ENCODE measurements at regions not wholly inside any gene's neighbourhood (a gene's known extent, or its start where the extent isn't known, plus 50 kb on each side); places are given as distances from the start of the nearest gene placed in this dataset.

DNA sequence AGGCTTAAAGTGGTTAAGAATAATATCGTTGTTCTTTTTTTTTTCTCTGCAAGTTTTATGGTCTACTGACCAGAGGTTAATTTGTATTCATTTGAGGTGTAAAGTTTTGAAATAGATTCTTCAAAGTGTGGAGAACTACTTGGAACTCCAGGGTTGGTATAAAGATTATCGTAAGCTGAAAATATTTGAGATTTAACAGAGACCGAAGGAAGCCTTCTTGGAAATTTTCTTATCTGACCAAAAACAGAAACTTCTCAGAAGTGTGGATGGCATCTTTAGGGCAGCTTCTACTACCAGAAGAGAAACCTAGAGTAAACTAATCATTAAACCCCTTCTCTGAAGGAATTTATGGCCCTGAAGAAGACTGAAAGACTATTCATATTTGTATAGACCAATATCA is 206.8 kb upstream of the MON1B start:
- H3K9me3 Mint-ChIP-seq (ENCODE audit: unreplicated experiment) = no peaks in the 10 kb centered on the region
- no peak for FAIRE-seq

DNA sequence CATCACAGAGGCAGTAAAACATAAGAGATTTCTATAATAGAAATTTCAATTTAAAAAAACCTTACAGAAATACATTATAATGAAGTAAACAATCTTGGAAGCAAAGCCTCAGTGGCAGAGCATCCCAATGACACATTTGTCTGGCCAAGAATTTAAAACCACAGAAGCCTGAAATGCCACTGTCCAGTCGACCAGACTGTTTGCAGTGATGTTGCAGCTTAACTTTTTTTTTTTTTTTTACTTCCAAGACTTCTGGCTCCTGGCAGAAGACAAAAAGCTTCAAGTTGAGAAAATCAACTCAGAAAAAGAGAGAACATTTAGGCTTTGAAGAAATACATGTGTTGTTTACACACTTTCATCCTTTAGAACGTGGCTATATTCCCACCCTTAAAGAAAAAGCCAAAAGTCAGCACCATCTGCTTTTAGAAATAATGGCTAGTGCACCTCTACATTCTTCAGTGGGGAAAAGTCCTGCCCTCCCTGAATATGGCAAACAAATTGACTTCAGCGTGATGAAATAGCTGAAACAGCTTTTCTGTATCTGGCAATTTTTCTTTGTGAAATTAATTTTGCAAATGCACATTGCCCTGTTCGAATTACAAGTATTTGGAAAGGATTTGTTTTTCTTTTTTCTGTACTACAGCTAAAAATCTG is 205.5 kb upstream of the MON1B start:
- Mint-ChIP-seq H3K27me3 (ENCODE audit: low read depth, unreplicated experiment) (no peaks in the 10 kb centered on the region), H3K27ac (ENCODE audit: unreplicated experiment) (no peak overlapping the region), H3K4me3 (ENCODE audit: unreplicated experiment) (no peak overlapping the region), H3K36me3 (ENCODE audit: low read depth, unreplicated experiment) (no peaks in the 10 kb centered on the region), H3K9me3 (ENCODE audit: unreplicated experiment) (no peaks in the 10 kb centered on the region), H3K4me1 (ENCODE audit: low read depth, unreplicated experiment) (no peaks in the 10 kb centered on the region)
- no peak overlapping the region for H3K4me3 ChIP-seq (ENCODE audit: insufficient read depth, low read depth, low read length)
- H2AFZ ChIP-seq (ENCODE audit: low read depth, low read length) = no peak overlapping the region
- H3K36me3 ChIP-seq (ENCODE audit: insufficient read depth, low read length) = no peaks in the 10 kb centered on the region
- no peaks in the 10 kb centered on the region for H3K4me1 ChIP-seq (ENCODE audit: insufficient read depth, low read length)
- FAIRE-seq = no peak
- no peak overlapping the region for H3K27ac ChIP-seq (ENCODE audit: low read depth, low read length)
- no peak overlapping the region for H3K9ac ChIP-seq (ENCODE audit: low read length)
- H3K79me2 ChIP-seq (ENCODE audit: insufficient read depth, low read length) = no peaks in the 10 kb centered on the region
- no peaks in the 10 kb centered on the region for H3K9me3 ChIP-seq (ENCODE audit: insufficient read depth, low read depth, low read length)
- H3K27me3 ChIP-seq (ENCODE audit: insufficient read depth, low read length) = no peaks in the 10 kb centered on the region
- no peak for TF ChIP-seq EZH2 (IDR thresholded peaks at IDR 0.05; ENCODE audit: insufficient read depth, low read length)
- TF ChIP-seq, protein P1, sequence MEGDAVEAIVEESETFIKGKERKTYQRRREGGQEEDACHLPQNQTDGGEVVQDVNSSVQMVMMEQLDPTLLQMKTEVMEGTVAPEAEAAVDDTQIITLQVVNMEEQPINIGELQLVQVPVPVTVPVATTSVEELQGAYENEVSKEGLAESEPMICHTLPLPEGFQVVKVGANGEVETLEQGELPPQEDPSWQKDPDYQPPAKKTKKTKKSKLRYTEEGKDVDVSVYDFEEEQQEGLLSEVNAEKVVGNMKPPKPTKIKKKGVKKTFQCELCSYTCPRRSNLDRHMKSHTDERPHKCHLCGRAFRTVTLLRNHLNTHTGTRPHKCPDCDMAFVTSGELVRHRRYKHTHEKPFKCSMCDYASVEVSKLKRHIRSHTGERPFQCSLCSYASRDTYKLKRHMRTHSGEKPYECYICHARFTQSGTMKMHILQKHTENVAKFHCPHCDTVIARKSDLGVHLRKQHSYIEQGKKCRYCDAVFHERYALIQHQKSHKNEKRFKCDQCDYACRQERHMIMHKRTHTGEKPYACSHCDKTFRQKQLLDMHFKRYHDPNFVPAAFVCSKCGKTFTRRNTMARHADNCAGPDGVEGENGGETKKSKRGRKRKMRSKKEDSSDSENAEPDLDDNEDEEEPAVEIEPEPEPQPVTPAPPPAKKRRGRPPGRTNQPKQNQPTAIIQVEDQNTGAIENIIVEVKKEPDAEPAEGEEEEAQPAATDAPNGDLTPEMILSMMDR (IDR thresholded peaks at IDR 0.05; ENCODE audit: insufficient read depth, low read depth, low read length) = no peak
- H3K4me2 ChIP-seq (ENCODE audit: low read length) = no peak overlapping the region
- DNase-seq (ENCODE audit: low read depth) = no peak
- no peaks in the 10 kb centered on the region for H4K20me1 ChIP-seq (ENCODE audit: insufficient read depth, low read length)

More for the DNA sequence above, 206.8 kb upstream of the MON1B start:
- no peaks in the 10 kb centered on the region for H3K79me2 ChIP-seq (ENCODE audit: insufficient read depth, low read length)
- no peaks in the 10 kb centered on the region for H3K4me1 Mint-ChIP-seq (ENCODE audit: low read depth, unreplicated experiment)
- H3K4me1 ChIP-seq (ENCODE audit: insufficient read depth, low read length) = no peaks in the 10 kb centered on the region
- no peak for TF ChIP-seq EZH2 (IDR thresholded peaks at IDR 0.05; ENCODE audit: insufficient read depth, low read length)
- TF ChIP-seq, protein P1 (IDR thresholded peaks at IDR 0.05; ENCODE audit: insufficient read depth, low read depth, low read length) = no peak
- H4K20me1 ChIP-seq (ENCODE audit: insufficient read depth, low read length) = no peaks in the 10 kb centered on the region
- H2AFZ ChIP-seq (ENCODE audit: low read depth, low read length) = no peak overlapping the region
- H3K9ac ChIP-seq (ENCODE audit: low read length) = no peak overlapping the region
- no peaks in the 10 kb centered on the region for H3K36me3 ChIP-seq (ENCODE audit: insufficient read depth, low read length)
- H3K36me3 Mint-ChIP-seq (ENCODE audit: low read depth, unreplicated experiment) = no peaks in the 10 kb centered on the region
- no peaks in the 10 kb centered on the region for H3K9me3 ChIP-seq (ENCODE audit: insufficient read depth, low read depth, low read length)
- H3K4me3 Mint-ChIP-seq (ENCODE audit: unreplicated experiment) = no peak overlapping the region
- H3K27me3 Mint-ChIP-seq (ENCODE audit: low read depth, unreplicated experiment) = no peaks in the 10 kb centered on the region
- H3K4me2 ChIP-seq (ENCODE audit: low read length) = no peak overlapping the region
- H3K4me3 ChIP-seq (ENCODE audit: insufficient read depth, low read depth, low read length) = no peak overlapping the region
- H3K27ac ChIP-seq (ENCODE audit: low read depth, low read length) = no peak overlapping the region
- H3K27me3 ChIP-seq (ENCODE audit: insufficient read depth, low read length) = no peaks in the 10 kb centered on the region
- no peak overlapping the region for H3K27ac Mint-ChIP-seq (ENCODE audit: unreplicated experiment)
- DNase-seq (ENCODE audit: low read depth) = no peak

GRCh38 chr16:76988526-76988925 is 202.5 kb upstream of the MON1B start:
- H3K27me3 Mint-ChIP-seq (ENCODE audit: low read depth, unreplicated experiment) = no peaks in the 10 kb centered on the region
- H3K4me1 Mint-ChIP-seq (ENCODE audit: low read depth, unreplicated experiment) = no peaks in the 10 kb centered on the region
- DNase-seq (ENCODE audit: low read depth) (no peak), FAIRE-seq (no peak)
- H3K9me3 ChIP-seq (ENCODE audit: insufficient read depth, low read depth, low read length) = no peaks in the 10 kb centered on the region
- no peak for TF ChIP-seq EZH2 (IDR thresholded peaks at IDR 0.05; ENCODE audit: insufficient read depth, low read length)
- TF ChIP-seq, protein P1 (IDR thresholded peaks at IDR 0.05; ENCODE audit: insufficient read depth, low read depth, low read length) = no peak
- H3K36me3 Mint-ChIP-seq (ENCODE audit: low read depth, unreplicated experiment) = no peaks in the 10 kb centered on the region
- H3K4me3 ChIP-seq (ENCODE audit: insufficient read depth, low read depth, low read length) = no peak overlapping the region
- no peak overlapping the region for H3K4me3 Mint-ChIP-seq (ENCODE audit: unreplicated experiment)
- no peak overlapping the region for H3K27ac ChIP-seq (ENCODE audit: low read depth, low read length)
- peaks cover 4% of the 10 kb centered on the region for H3K9me3 Mint-ChIP-seq (ENCODE audit: unreplicated experiment)
- no peak overlapping the region for H2AFZ ChIP-seq (ENCODE audit: low read depth, low read length)
- no peak overlapping the region for H3K27ac Mint-ChIP-seq (ENCODE audit: unreplicated experiment)
- no peaks in the 10 kb centered on the region for H4K20me1 ChIP-seq (ENCODE audit: insufficient read depth, low read length)
- no peak overlapping the region for H3K9ac ChIP-seq (ENCODE audit: low read length)
- H3K4me1 ChIP-seq (ENCODE audit: insufficient read depth, low read length) = no peaks in the 10 kb centered on the region
- no peaks in the 10 kb centered on the region for H3K79me2 ChIP-seq (ENCODE audit: insufficient read depth, low read length)
- no peaks in the 10 kb centered on the region for H3K36me3 ChIP-seq (ENCODE audit: insufficient read depth, low read length)
- H3K4me2 ChIP-seq (ENCODE audit: low read length) = no peak overlapping the region
- no peaks in the 10 kb centered on the region for H3K27me3 ChIP-seq (ENCODE audit: insufficient read depth, low read length)

Data from astrocyte (in vitro differentiated cells and primary cell).